ENCODE measurements at regions not wholly inside any gene's neighbourhood (a gene's known extent, or its start where the extent isn't known, plus 50 kb on each side); places are given as distances from the start of the nearest gene placed in this dataset.
"Not testable (repeated sequence)": the region's sequence is repeated elsewhere in the genome, so short reads cannot be mapped to it uniquely, and the experiment has no call there.

GRCh38 chrY:26167332-26167731, 545.4 kb downstream of the CDY1 start:
- H3K27me3 ChIP-seq, H3K4me1 ChIP-seq, DNase-seq, H3K4me3 ChIP-seq, H3K27ac ChIP-seq, H3K36me3 ChIP-seq, H3K9me3 ChIP-seq: not testable (repeated sequence)

GRCh38 chrY:26179326-26179725, 557.4 kb downstream of the CDY1 start:
- not testable (repeated sequence) for H3K4me3 ChIP-seq, H3K9me3 ChIP-seq, DNase-seq, H3K4me1 ChIP-seq, H3K36me3 ChIP-seq, H3K27ac ChIP-seq, H3K27me3 ChIP-seq

- not testable (repeated sequence) for H3K27ac ChIP-seq, H3K36me3 ChIP-seq, H3K9me3 ChIP-seq, H3K4me1 ChIP-seq, H3K4me3 ChIP-seq, DNase-seq, H3K27me3 ChIP-seq
These were observed 603.1 kb downstream of the CDY1 start for GRCh38 chrY:26224974-26225373.

DNA sequence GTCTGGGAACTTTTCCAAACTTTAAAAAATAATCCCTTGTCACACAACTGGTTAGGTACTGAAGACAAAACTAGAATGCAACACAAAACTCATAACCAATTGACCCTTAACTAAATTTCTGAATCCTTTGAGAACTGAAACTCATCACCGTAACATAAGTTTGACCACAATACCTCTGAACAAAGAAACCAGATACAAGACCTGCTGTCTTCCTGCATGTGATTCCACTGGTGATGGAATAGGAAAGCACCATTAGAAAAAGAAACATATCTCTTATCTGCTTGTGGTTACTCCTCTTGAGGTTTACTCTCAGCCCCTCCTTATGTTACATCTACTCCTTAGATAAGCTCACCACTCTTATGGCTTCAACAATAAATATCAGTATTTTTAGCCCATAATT, 603.6 kb downstream of the CDY1 start:
- not testable (repeated sequence) for DNase-seq, H3K27me3 ChIP-seq, H3K9me3 ChIP-seq, H3K4me3 ChIP-seq, H3K4me1 ChIP-seq, H3K36me3 ChIP-seq, H3K27ac ChIP-seq

- not testable (repeated sequence) for H3K27ac ChIP-seq, H3K4me3 ChIP-seq, DNase-seq, H3K27me3 ChIP-seq, H3K9me3 ChIP-seq, H3K36me3 ChIP-seq, H3K4me1 ChIP-seq
These were observed 619.0 kb downstream of the CDY1 start for GRCh38 chrY:26240944-26241343.

DNA sequence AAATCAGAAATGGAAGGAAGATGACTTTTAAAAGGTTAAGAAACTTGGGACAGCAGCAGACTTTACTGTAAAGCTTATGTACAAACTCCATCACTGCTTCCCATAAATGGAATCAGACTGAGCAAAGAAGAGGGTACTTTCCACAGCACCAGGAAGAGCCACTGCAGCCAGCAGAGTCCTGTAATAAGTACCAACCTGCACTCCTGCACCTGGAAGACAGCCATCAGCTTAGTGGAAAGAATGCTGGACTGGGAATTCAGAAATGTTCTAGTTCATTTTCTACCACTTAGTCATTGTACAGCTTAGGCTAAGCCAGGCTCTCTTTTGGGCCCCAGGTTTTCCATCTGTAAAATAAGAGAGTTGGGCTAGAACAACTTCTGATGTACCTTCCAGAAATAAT, 632.3 kb downstream of the CDY1 start:
- not testable (repeated sequence) for H3K27ac ChIP-seq, H3K4me3 ChIP-seq, H3K4me1 ChIP-seq, H3K36me3 ChIP-seq, H3K9me3 ChIP-seq, DNase-seq, H3K27me3 ChIP-seq

GRCh38 chrY:26265449-26265848, 643.5 kb downstream of the CDY1 start:
- H3K27me3 ChIP-seq, H3K4me1 ChIP-seq, H3K4me3 ChIP-seq, H3K9me3 ChIP-seq, H3K27ac ChIP-seq, DNase-seq, H3K36me3 ChIP-seq: not testable (repeated sequence)

GRCh38 chrY:26268421-26268820, 646.5 kb downstream of the CDY1 start:
- not testable (repeated sequence) for DNase-seq, H3K4me3 ChIP-seq, H3K27ac ChIP-seq, H3K9me3 ChIP-seq, H3K4me1 ChIP-seq, H3K27me3 ChIP-seq, H3K36me3 ChIP-seq

GRCh38 chrY:26268934-26269333, 647.0 kb downstream of the CDY1 start:
- not testable (repeated sequence) for H3K27me3 ChIP-seq, H3K36me3 ChIP-seq, H3K27ac ChIP-seq, H3K9me3 ChIP-seq, H3K4me1 ChIP-seq, H3K4me3 ChIP-seq, DNase-seq

GRCh38 chrY:26273089-26273488, 651.2 kb downstream of the CDY1 start:
- H3K27me3 ChIP-seq, H3K4me1 ChIP-seq, H3K36me3 ChIP-seq, DNase-seq, H3K4me3 ChIP-seq, H3K9me3 ChIP-seq, H3K27ac ChIP-seq: not testable (repeated sequence)

DNA sequence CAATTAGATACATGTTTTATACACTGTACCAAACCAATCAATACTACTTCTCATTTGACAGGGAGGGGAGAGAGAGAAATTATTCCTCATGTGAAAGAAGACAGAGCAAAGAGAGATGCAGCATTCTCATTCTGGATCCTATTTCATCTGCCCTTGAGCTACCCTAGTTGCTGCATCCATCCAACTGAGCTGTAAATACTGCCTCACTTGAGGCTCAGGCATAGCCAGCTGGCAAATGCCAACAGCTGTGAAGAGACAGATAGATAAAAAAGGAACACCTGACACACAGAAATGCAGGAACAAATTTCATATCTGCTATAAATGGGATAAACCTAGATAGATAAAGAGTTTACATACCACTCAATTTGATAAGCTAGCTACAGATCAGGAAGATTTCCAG, 684.1 kb downstream of the CDY1 start:
- H3K27me3 ChIP-seq, H3K4me3 ChIP-seq, H3K36me3 ChIP-seq, H3K9me3 ChIP-seq, H3K4me1 ChIP-seq, DNase-seq, H3K27ac ChIP-seq: not testable (repeated sequence)

GRCh38 chrY:26306630-26307385, 684.9 kb downstream of the CDY1 start:
- H3K4me1 ChIP-seq, H3K27ac ChIP-seq, H3K9me3 ChIP-seq, DNase-seq, H3K36me3 ChIP-seq, H3K27me3 ChIP-seq, H3K4me3 ChIP-seq: not testable (repeated sequence)

- not testable (repeated sequence) for H3K27me3 ChIP-seq, H3K4me1 ChIP-seq, H3K4me3 ChIP-seq, H3K36me3 ChIP-seq, DNase-seq, H3K27ac ChIP-seq, H3K9me3 ChIP-seq
These were observed 686.4 kb downstream of the CDY1 start for GRCh38 chrY:26308308-26308707.
